ENCODE measurements at regions not wholly inside any gene's neighbourhood (a gene's known extent, or its start where the extent isn't known, plus 50 kb on each side); places are given as distances from the start of the nearest gene placed in this dataset.

DNA sequence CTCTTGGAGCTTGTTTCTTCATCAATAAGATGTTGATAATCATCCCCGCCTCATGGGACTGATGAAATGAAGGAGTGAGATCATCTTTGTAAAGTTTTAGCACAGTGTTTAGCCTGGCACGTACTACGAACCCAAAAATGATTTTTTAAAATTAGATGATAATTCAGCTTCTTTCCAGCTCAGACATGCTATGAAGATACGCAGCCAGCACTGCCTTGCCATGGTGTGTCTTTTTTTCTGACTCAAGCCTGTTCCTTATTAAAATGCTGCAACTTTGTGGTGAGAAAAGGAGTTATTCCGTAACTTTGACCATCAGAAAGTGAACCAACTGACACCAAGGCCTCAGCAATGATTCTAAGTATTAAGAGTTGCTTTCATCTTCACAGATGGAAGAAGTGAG, 269.0 kb downstream of the LTN1 start:
- intact Hi-C loops (cut with micrococcal nuclease) (no loop called here), in situ Hi-C loops (cut with MboI) (no loop called here)
- Histone ChIP-seq H3K27ac (ENCODE audit: extremely low read depth, low read depth, low read length) (no peak overlapping the region), H3K9ac (ENCODE audit: insufficient read depth in 1 of 2, low read depth in 2 of 2, low read length in 2 of 2) (no peak overlapping the region), H4K20me1 (replicated peaks; ENCODE audit: control insufficient read depth, insufficient read depth, low read length) (no peaks in the 10 kb centered on the region), H3K79me2 (ENCODE audit: control insufficient read depth, insufficient read depth, low read length) (no peaks in the 10 kb centered on the region), H3K4me2 (ENCODE audit: insufficient read depth, low read length) (no peak overlapping the region), H3K36me3 (ENCODE audit: control insufficient read depth, insufficient read depth, low read length) (no peaks in the 10 kb centered on the region), H2AFZ (ENCODE audit: low read depth, low read length) (no peak overlapping the region), H3K9me1 (ENCODE audit: control insufficient read depth, insufficient read depth, low read length) (no peaks in the 10 kb centered on the region), H3K27me3 (ENCODE audit: control insufficient read depth in 2 of 2, insufficient read depth in 2 of 2, low read length in 2 of 2) (no peaks in the 10 kb centered on the region), H3K9me3 (replicated peaks; ENCODE audit: control insufficient read depth, insufficient read depth, low read depth, low read length) (no peaks in the 10 kb centered on the region), H3K4me1 (replicated peaks in 1 of 2; ENCODE audit: control insufficient read depth in 2 of 2, insufficient read depth in 2 of 2, low read length in 2 of 2) (no peaks in the 10 kb centered on the region), H3K4me3 (no peak overlapping the region)
- no TSS peak for BruUV-seq (replicated peaks)
- TF ChIP-seq ZNF175 (CRISPR knock-in tag; IDR thresholded peaks at IDR 0.05; ENCODE audit: low read depth), result no peak
- TF ChIP-seq HMG20A (CRISPR knock-in tag; conservative IDR thresholded peaks at IDR 0.05), result no peak
- no peak for TF ChIP-seq MED1 (CRISPR knock-in tag; IDR thresholded peaks at IDR 0.05; ENCODE audit: borderline replicate concordance)
- TF ChIP-seq MTA3 (IDR thresholded peaks at IDR 0.05; ENCODE audit: borderline replicate concordance), result no peak
- TF ChIP-seq HMG20B (CRISPR knock-in tag; IDR thresholded peaks at IDR 0.05), result no peak
- no peak for TF ChIP-seq MEIS2 (IDR thresholded peaks at IDR 0.05; ENCODE audit: partially characterized antibody)
- no peak for TF ChIP-seq CREBBP (IDR thresholded peaks at IDR 0.05; ENCODE audit: low read depth, low read length)
- TF ChIP-seq SPI1 (IDR thresholded peaks at IDR 0.05; ENCODE audit: borderline replicate concordance, low read depth, low read length), result no peak
- no peak for TF ChIP-seq FOXA1 (IDR thresholded peaks at IDR 0.05; ENCODE audit: borderline replicate concordance)
- no peak for TF ChIP-seq CREM (IDR thresholded peaks at IDR 0.05; ENCODE audit: low read depth)
- no peak for TF ChIP-seq EWSR1 (IDR thresholded peaks at IDR 0.05; ENCODE audit: borderline replicate concordance, low read depth, partially characterized antibody)
- TF ChIP-seq FOXK1 (CRISPR knock-in tag; IDR thresholded peaks at IDR 0.05; ENCODE audit: borderline replicate concordance), result no peak
- TF ChIP-seq, protein P1, sequence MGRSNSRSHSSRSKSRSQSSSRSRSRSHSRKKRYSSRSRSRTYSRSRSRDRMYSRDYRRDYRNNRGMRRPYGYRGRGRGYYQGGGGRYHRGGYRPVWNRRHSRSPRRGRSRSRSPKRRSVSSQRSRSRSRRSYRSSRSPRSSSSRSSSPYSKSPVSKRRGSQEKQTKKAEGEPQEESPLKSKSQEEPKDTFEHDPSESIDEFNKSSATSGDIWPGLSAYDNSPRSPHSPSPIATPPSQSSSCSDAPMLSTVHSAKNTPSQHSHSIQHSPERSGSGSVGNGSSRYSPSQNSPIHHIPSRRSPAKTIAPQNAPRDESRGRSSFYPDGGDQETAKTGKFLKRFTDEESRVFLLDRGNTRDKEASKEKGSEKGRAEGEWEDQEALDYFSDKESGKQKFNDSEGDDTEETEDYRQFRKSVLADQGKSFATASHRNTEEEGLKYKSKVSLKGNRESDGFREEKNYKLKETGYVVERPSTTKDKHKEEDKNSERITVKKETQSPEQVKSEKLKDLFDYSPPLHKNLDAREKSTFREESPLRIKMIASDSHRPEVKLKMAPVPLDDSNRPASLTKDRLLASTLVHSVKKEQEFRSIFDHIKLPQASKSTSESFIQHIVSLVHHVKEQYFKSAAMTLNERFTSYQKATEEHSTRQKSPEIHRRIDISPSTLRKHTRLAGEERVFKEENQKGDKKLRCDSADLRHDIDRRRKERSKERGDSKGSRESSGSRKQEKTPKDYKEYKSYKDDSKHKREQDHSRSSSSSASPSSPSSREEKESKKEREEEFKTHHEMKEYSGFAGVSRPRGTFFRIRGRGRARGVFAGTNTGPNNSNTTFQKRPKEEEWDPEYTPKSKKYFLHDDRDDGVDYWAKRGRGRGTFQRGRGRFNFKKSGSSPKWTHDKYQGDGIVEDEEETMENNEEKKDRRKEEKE (IDR thresholded peaks at IDR 0.05; ENCODE audit: borderline replicate concordance in 1 of 2, control insufficient read depth in 1 of 2, low read depth in 2 of 2, low read length in 1 of 2), result no peak
- TF ChIP-seq JUND (IDR thresholded peaks at IDR 0.05; ENCODE audit: borderline replicate concordance, low read depth, low read length), result no peak
- TF ChIP-seq JUND (tag; IDR thresholded peaks at IDR 0.05; ENCODE audit: borderline replicate concordance, low read depth, low read length), result no peak
- TF ChIP-seq ZNF197 (CRISPR knock-in tag; IDR thresholded peaks at IDR 0.05; ENCODE audit: low read depth), result no peak
- no peak for TF ChIP-seq NFATC3 (IDR thresholded peaks at IDR 0.05)
- no peak for TF ChIP-seq RBM39 (optimal IDR thresholded peaks at IDR 0.05; ENCODE audit: low read depth, low read length)
- no peak for TF ChIP-seq TCF7L2 (IDR thresholded peaks at IDR 0.05; ENCODE audit: low read depth, low read length)
- 2% methylated on average over 5 of the region's 5 CpGs for WGBS (ENCODE audit: insufficient coverage, low coverage, missing lambda C conversion rate)
- no peak for ATAC-seq
- ChIA-PET CTCF (ENCODE audit: low intra/inter-chr PET ratio) (no interaction called here), POLR2A (no interaction called here)
- no peak for FAIRE-seq
- DNase-seq (ENCODE audit: extremely low read depth in 1 of 4, low spot score in 3 of 4), result no peak
